ENCODE measurements at regions not wholly inside any gene's neighbourhood (a gene's known extent, or its start where the extent isn't known, plus 50 kb on each side); places are given as distances from the start of the nearest gene placed in this dataset.

- Mint-ChIP-seq H3K27me3 (peaks cover 5% of the 10 kb centered on the region), H3K4me3 (no peak overlapping the region), H3K4me1 (ENCODE audit: low read depth) (no peaks in the 10 kb centered on the region), H3K36me3 (ENCODE audit: low read depth) (no peaks in the 10 kb centered on the region), H3K27ac (no peak overlapping the region), H3K9me3 (no peaks in the 10 kb centered on the region)
- Histone ChIP-seq H3K4me3 (ENCODE audit: low read length) (no peak overlapping the region), H3K36me3 (ENCODE audit: insufficient read depth, low read length) (no peaks in the 10 kb centered on the region), H3K27ac (ENCODE audit: low read depth in 1 of 2, low read length in 2 of 2) (no peak overlapping the region), H3K9me3 (ENCODE audit: control insufficient read depth in 1 of 2, insufficient read depth in 1 of 2, low read length in 2 of 2) (no peaks in the 10 kb centered on the region), H3K4me1 (ENCODE audit: insufficient read depth, low read length) (no peaks in the 10 kb centered on the region), H3K27me3 (ENCODE audit: control insufficient read depth in 1 of 2, insufficient read depth in 2 of 2, low read length in 2 of 2) (no peaks in the 10 kb centered on the region)
- DNase-seq = no peak
- intact Hi-C loops (cut with DNase I, micrococcal nuclease) = no loop called here
- no peak for TF ChIP-seq CTCF (IDR thresholded peaks at IDR 0.05)
- ChIA-PET POLR2A (interaction anchor here (0.8 to 0.9 kb wide), 2 partner anchors 16 to 28 kb away, joined by 3 read pairs; no protein-coding TSS in a partner anchor), CTCF (no interaction called here)
- no peak for ATAC-seq (ENCODE audit: poor library complexity)
These were observed 775.6 kb downstream of the GATA3 start for GRCh38 chr10:8830048-8830447.

- no peak for TF ChIP-seq CTCF (IDR thresholded peaks at IDR 0.05)
- intact Hi-C loops (cut with DNase I, micrococcal nuclease) = no loop called here
These were observed 776.4 kb downstream of the GATA3 start for GRCh38 chr10:8830876-8831275.

GRCh38 chr10:8835453-8836167 is 781.1 kb downstream of the GATA3 start:
- Mint-ChIP-seq H3K27ac (no peak overlapping the region), H3K9me3 (peaks cover 7% of the 10 kb centered on the region), H3K4me3 (no peak overlapping the region), H3K36me3 (ENCODE audit: low read depth) (no peaks in the 10 kb centered on the region), H3K4me1 (ENCODE audit: low read depth) (no peaks in the 10 kb centered on the region), H3K27me3 (peaks cover 6% of the 10 kb centered on the region)
- Histone ChIP-seq H3K4me1 (ENCODE audit: insufficient read depth, low read length) (no peaks in the 10 kb centered on the region), H3K27ac (ENCODE audit: low read depth in 1 of 2, low read length in 2 of 2) (no peak overlapping the region), H3K9me3 (ENCODE audit: control insufficient read depth in 1 of 2, insufficient read depth in 1 of 2, low read length in 2 of 2) (no peaks in the 10 kb centered on the region), H3K4me3 (ENCODE audit: low read length) (no peak overlapping the region), H3K36me3 (ENCODE audit: insufficient read depth, low read length) (no peaks in the 10 kb centered on the region), H3K27me3 (ENCODE audit: control insufficient read depth in 1 of 2, insufficient read depth in 2 of 2, low read length in 2 of 2) (no peaks in the 10 kb centered on the region)
- no peak for TF ChIP-seq CTCF (IDR thresholded peaks at IDR 0.05)
- no peak for DNase-seq
- intact Hi-C loops (cut with DNase I, micrococcal nuclease) = no loop called here
- no peak for ATAC-seq (ENCODE audit: poor library complexity)
- ChIA-PET POLR2A (no interaction called here), CTCF (no interaction called here)

More at GRCh38 chr10:8830876-8831275, 776.4 kb downstream of the GATA3 start:
- no peaks in the 10 kb centered on the region for H3K27me3 ChIP-seq (ENCODE audit: control insufficient read depth in 1 of 2, insufficient read depth in 2 of 2, low read length in 2 of 2)
- POLR2A ChIA-PET = interaction anchor here (0.8 kb wide), 1 partner anchor 16 kb away, joined by 3 read pairs; no protein-coding TSS in a partner anchor
- Mint-ChIP-seq H3K4me1 (ENCODE audit: low read depth) (no peaks in the 10 kb centered on the region), H3K36me3 (ENCODE audit: low read depth) (no peaks in the 10 kb centered on the region), H3K9me3 (no peaks in the 10 kb centered on the region), H3K27me3 (no peaks in the 10 kb centered on the region), H3K4me3 (no peak overlapping the region), H3K27ac (no peak overlapping the region)
- no peaks in the 10 kb centered on the region for H3K4me1 ChIP-seq (ENCODE audit: insufficient read depth, low read length)
- no peak overlapping the region for H3K4me3 ChIP-seq (ENCODE audit: low read length)
- DNase-seq (peak in 2 of 14 experiments; percentile 4 to 10), ATAC-seq (ENCODE audit: poor library complexity) (no peak)
- H3K9me3 ChIP-seq (ENCODE audit: control insufficient read depth in 1 of 2, insufficient read depth in 1 of 2, low read length in 2 of 2) = no peaks in the 10 kb centered on the region
- CTCF ChIA-PET = no interaction called here
- no peak overlapping the region for H3K27ac ChIP-seq (ENCODE audit: low read depth in 1 of 2, low read length in 2 of 2)
- no peaks in the 10 kb centered on the region for H3K36me3 ChIP-seq (ENCODE audit: insufficient read depth, low read length)

All from CD4-positive, alpha-beta T cell (primary cell).